ENCODE measurements at regions not wholly inside any gene's neighbourhood (a gene's known extent, or its start where the extent isn't known, plus 50 kb on each side); places are given as distances from the start of the nearest gene placed in this dataset.

DNA sequence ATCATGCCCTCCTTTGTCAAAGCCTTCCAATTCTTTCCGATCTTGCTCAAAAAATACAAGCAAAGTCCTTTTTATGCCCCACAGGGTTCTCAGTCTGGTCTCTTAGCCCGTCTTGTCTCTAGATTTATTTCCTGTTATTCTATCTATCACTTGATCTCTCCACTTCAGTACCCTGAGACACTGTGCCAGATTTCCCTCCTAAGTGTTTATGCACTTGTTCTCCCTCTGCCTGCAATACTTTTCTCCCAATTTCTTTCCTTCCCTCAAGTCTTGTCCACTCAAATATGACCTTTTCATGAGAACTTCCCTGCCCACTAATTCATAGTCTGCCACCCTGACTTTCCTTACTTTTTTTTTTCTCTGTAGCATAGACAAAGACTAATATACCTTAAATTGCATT, 141.4 kb downstream of the MBL2 start:
- DNase-seq, result no peak
- TF ChIP-seq, protein P1, sequence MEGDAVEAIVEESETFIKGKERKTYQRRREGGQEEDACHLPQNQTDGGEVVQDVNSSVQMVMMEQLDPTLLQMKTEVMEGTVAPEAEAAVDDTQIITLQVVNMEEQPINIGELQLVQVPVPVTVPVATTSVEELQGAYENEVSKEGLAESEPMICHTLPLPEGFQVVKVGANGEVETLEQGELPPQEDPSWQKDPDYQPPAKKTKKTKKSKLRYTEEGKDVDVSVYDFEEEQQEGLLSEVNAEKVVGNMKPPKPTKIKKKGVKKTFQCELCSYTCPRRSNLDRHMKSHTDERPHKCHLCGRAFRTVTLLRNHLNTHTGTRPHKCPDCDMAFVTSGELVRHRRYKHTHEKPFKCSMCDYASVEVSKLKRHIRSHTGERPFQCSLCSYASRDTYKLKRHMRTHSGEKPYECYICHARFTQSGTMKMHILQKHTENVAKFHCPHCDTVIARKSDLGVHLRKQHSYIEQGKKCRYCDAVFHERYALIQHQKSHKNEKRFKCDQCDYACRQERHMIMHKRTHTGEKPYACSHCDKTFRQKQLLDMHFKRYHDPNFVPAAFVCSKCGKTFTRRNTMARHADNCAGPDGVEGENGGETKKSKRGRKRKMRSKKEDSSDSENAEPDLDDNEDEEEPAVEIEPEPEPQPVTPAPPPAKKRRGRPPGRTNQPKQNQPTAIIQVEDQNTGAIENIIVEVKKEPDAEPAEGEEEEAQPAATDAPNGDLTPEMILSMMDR (IDR thresholded peaks at IDR 0.05; ENCODE audit: partially characterized antibody, unreplicated experiment), result no peak
- no peaks in the 10 kb centered on the region for H3K4me1 Mint-ChIP-seq (ENCODE audit: low read depth, unreplicated experiment)
- no peaks in the 10 kb centered on the region for H3K36me3 Mint-ChIP-seq (ENCODE audit: unreplicated experiment)
- no peak overlapping the region for H3K4me3 Mint-ChIP-seq (ENCODE audit: unreplicated experiment)
- H3K9me3 Mint-ChIP-seq (ENCODE audit: unreplicated experiment), result no peaks in the 10 kb centered on the region
- H3K27me3 Mint-ChIP-seq (ENCODE audit: unreplicated experiment), result no peaks in the 10 kb centered on the region
- no peak overlapping the region for H3K27ac Mint-ChIP-seq (ENCODE audit: unreplicated experiment)

DNA sequence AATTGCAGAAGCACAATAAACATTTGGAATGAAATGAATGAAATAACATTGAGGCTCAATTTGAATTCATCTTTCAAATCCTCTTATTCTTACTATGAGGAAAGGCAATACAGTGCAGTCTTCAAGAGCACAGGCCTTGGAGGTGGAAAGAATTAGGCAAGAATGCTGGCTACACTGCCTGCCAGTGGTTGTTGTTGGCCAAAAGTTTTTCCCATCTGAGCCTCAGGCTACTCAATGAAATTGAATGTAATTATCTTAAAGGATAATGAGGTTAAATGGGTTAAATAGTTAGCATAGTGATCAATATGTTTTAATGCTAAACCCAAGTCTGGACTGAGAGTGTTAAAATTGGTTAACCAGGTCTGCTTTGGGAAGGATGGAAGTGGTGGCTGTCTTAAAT, 140.9 kb downstream of the MBL2 start:
- no peaks in the 10 kb centered on the region for H3K36me3 Mint-ChIP-seq (ENCODE audit: unreplicated experiment)
- no peak overlapping the region for H3K27ac Mint-ChIP-seq (ENCODE audit: unreplicated experiment)
- TF ChIP-seq, protein P1 (IDR thresholded peaks at IDR 0.05; ENCODE audit: partially characterized antibody, unreplicated experiment), result no peak
- no peaks in the 10 kb centered on the region for H3K27me3 Mint-ChIP-seq (ENCODE audit: unreplicated experiment)
- H3K4me1 Mint-ChIP-seq (ENCODE audit: low read depth, unreplicated experiment), result no peaks in the 10 kb centered on the region
- DNase-seq, result no peak
- no peaks in the 10 kb centered on the region for H3K9me3 Mint-ChIP-seq (ENCODE audit: unreplicated experiment)
- no peak overlapping the region for H3K4me3 Mint-ChIP-seq (ENCODE audit: unreplicated experiment)

- no peak overlapping the region for H3K27ac Mint-ChIP-seq (ENCODE audit: unreplicated experiment)
- H3K9me3 Mint-ChIP-seq (ENCODE audit: unreplicated experiment), result no peaks in the 10 kb centered on the region
- H3K36me3 Mint-ChIP-seq (ENCODE audit: unreplicated experiment), result no peaks in the 10 kb centered on the region
- no peak for DNase-seq
- H3K4me3 Mint-ChIP-seq (ENCODE audit: unreplicated experiment), result no peak overlapping the region
- no peaks in the 10 kb centered on the region for H3K4me1 Mint-ChIP-seq (ENCODE audit: low read depth, unreplicated experiment)
- TF ChIP-seq, protein P1 (IDR thresholded peaks at IDR 0.05; ENCODE audit: partially characterized antibody, unreplicated experiment), result no peak
- H3K27me3 Mint-ChIP-seq (ENCODE audit: unreplicated experiment), result peaks cover 1% of the 10 kb centered on the region
These were observed 140.0 kb downstream of the MBL2 start for GRCh38 chr10:52632591-52632990.

- Mint-ChIP-seq H3K27me3 (ENCODE audit: unreplicated experiment) (peaks cover 1% of the 10 kb centered on the region), H3K27ac (ENCODE audit: unreplicated experiment) (no peak overlapping the region), H3K4me3 (ENCODE audit: unreplicated experiment) (no peak overlapping the region), H3K9me3 (ENCODE audit: unreplicated experiment) (no peaks in the 10 kb centered on the region), H3K4me1 (ENCODE audit: low read depth, unreplicated experiment) (no peaks in the 10 kb centered on the region), H3K36me3 (ENCODE audit: unreplicated experiment) (no peaks in the 10 kb centered on the region)
- TF ChIP-seq, protein P1 (IDR thresholded peaks at IDR 0.05; ENCODE audit: partially characterized antibody, unreplicated experiment), result no peak
- no peak for DNase-seq
These were observed 139.3 kb downstream of the MBL2 start for GRCh38 chr10:52633266-52633665.

- H3K4me1 Mint-ChIP-seq (ENCODE audit: low read depth, unreplicated experiment), result no peaks in the 10 kb centered on the region
- no peak for DNase-seq
- no peaks in the 10 kb centered on the region for H3K36me3 Mint-ChIP-seq (ENCODE audit: unreplicated experiment)
- H3K9me3 Mint-ChIP-seq (ENCODE audit: unreplicated experiment), result no peaks in the 10 kb centered on the region
- H3K4me3 Mint-ChIP-seq (ENCODE audit: unreplicated experiment), result no peak overlapping the region
- TF ChIP-seq, protein P1 (IDR thresholded peaks at IDR 0.05; ENCODE audit: partially characterized antibody, unreplicated experiment), result no peak
- peaks cover 1% of the 10 kb centered on the region for H3K27me3 Mint-ChIP-seq (ENCODE audit: unreplicated experiment)
- H3K27ac Mint-ChIP-seq (ENCODE audit: unreplicated experiment), result no peak overlapping the region
These were observed 136.9 kb downstream of the MBL2 start for GRCh38 chr10:52635651-52636050.
